ENCODE measurements at regions not wholly inside any gene's neighbourhood (a gene's known extent, or its start where the extent isn't known, plus 50 kb on each side); places are given as distances from the start of the nearest gene placed in this dataset.

- Mint-ChIP-seq H3K4me1 (no peaks in the 10 kb centered on the region), H3K36me3 (no peaks in the 10 kb centered on the region), H3K4me3 (no peak overlapping the region), H3K27ac (no peak overlapping the region), H3K9me3 (no peaks in the 10 kb centered on the region)
- ATAC-seq (no peak), DNase-seq (ENCODE audit: low spot score in 2 of 2) (no peak)
These were observed 520.9 kb upstream of the PKN2 start for GRCh38 chr1:88163187-88163586.

- H3K4me3 Mint-ChIP-seq, result no peak overlapping the region
- H3K36me3 Mint-ChIP-seq, result no peaks in the 10 kb centered on the region
- H3K27ac Mint-ChIP-seq, result no peak overlapping the region
- no peaks in the 10 kb centered on the region for H3K4me1 Mint-ChIP-seq
- no peak for ATAC-seq
- no peaks in the 10 kb centered on the region for H3K9me3 Mint-ChIP-seq
- no peak for DNase-seq (ENCODE audit: low spot score in 2 of 2)
These were observed 515.9 kb upstream of the PKN2 start for GRCh38 chr1:88168126-88168525.

GRCh38 chr1:88169139-88169538, 514.9 kb upstream of the PKN2 start:
- no peak overlapping the region for H3K27ac Mint-ChIP-seq
- no peaks in the 10 kb centered on the region for H3K9me3 Mint-ChIP-seq
- ATAC-seq (no peak), DNase-seq (ENCODE audit: low spot score in 2 of 2) (no peak)
- H3K4me3 Mint-ChIP-seq, result no peak overlapping the region
- no peaks in the 10 kb centered on the region for H3K36me3 Mint-ChIP-seq
- H3K4me1 Mint-ChIP-seq, result no peaks in the 10 kb centered on the region

- DNase-seq (ENCODE audit: low spot score in 2 of 2) (no peak), ATAC-seq (no peak)
- Mint-ChIP-seq H3K4me1 (no peaks in the 10 kb centered on the region), H3K36me3 (no peaks in the 10 kb centered on the region), H3K4me3 (no peak overlapping the region), H3K9me3 (no peaks in the 10 kb centered on the region), H3K27ac (no peak overlapping the region)
These were observed 514.1 kb upstream of the PKN2 start for GRCh38 chr1:88169939-88170338.

DNA sequence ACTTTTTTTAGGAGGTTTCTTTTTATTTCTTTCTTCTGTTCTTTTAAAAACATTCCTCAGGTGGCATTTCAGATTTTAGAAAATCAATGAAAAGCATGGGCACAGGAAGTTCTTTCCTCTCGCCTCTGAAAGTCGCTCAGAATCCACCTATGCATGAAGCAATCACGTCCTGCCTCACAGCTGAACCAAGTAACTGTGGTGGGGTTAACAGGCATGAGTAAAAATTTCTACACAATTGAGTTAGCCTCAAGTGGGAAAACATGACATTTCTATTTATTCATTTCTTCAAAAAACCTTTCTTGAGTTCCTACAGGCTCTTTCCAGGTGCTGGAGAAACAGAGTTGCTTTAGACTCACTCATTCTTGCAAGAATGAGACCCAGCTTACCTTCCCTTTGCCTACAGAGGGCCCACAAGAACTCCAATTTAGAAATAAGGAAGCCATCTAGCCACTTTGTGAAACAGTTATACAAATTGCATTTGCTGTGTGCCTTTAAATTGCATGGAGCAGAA, 508.9 kb upstream of the PKN2 start:
- Mint-ChIP-seq H3K4me3 (no peak overlapping the region), H3K4me1 (no peaks in the 10 kb centered on the region), H3K9me3 (no peaks in the 10 kb centered on the region), H3K27ac (no peak overlapping the region), H3K36me3 (no peaks in the 10 kb centered on the region)
- no peak for ATAC-seq
- DNase-seq (ENCODE audit: low spot score in 2 of 2), result no peak

DNA sequence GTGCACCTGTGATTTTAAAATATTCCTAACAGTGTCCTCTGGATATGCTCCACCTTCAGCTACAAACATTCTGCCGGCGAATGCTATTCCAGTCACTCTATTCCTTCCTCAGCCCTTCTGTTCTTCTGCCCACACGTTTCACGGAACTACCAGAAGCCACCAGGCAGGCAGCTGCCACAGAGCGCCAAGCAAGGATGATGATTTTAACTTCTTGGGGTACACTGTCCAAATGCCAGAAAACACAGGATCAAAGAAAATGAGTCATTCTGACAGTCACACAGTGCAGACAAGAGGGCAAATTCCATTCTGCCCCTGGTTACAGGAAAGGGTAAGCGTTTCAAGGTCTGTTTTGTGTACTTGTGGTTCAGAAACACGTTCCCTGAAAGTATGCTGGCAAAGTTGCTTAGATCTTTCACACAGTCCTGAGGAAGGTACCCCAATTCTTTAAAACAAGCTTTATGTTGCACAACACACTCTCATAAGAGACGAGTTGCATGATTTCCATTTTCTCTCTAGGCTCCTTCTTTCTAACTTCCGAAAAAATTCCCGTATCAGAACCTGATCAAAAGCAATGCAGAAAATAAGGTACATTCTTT, 508.3 kb upstream of the PKN2 start:
- Mint-ChIP-seq H3K9me3 (no peaks in the 10 kb centered on the region), H3K4me1 (no peaks in the 10 kb centered on the region), H3K27ac (no peak overlapping the region), H3K4me3 (no peak overlapping the region), H3K36me3 (no peaks in the 10 kb centered on the region)
- DNase-seq (ENCODE audit: low spot score in 2 of 2), result no peak
- no peak for ATAC-seq

GRCh38 chr1:88179943-88180342, 504.1 kb upstream of the PKN2 start:
- Mint-ChIP-seq H3K4me1 (no peaks in the 10 kb centered on the region), H3K9me3 (no peaks in the 10 kb centered on the region), H3K27ac (no peak overlapping the region), H3K36me3 (no peaks in the 10 kb centered on the region), H3K4me3 (no peak overlapping the region)
- no peak for DNase-seq (ENCODE audit: low spot score in 2 of 2)
- no peak for ATAC-seq

- H3K4me1 Mint-ChIP-seq, result no peaks in the 10 kb centered on the region
- H3K9me3 Mint-ChIP-seq, result no peaks in the 10 kb centered on the region
- H3K36me3 Mint-ChIP-seq, result no peaks in the 10 kb centered on the region
- DNase-seq (ENCODE audit: low spot score in 2 of 2) (peak; percentile 20 to 58), ATAC-seq (peak; percentile 82)
- no peak overlapping the region for H3K4me3 Mint-ChIP-seq
- no peak overlapping the region for H3K27ac Mint-ChIP-seq
These were observed 503.5 kb upstream of the PKN2 start for GRCh38 chr1:88180449-88181108.

- no peaks in the 10 kb centered on the region for H3K9me3 Mint-ChIP-seq
- no peak overlapping the region for H3K4me3 Mint-ChIP-seq
- H3K27ac Mint-ChIP-seq, result no peak overlapping the region
- H3K36me3 Mint-ChIP-seq, result no peaks in the 10 kb centered on the region
- H3K4me1 Mint-ChIP-seq, result no peaks in the 10 kb centered on the region
- ATAC-seq (no peak), DNase-seq (ENCODE audit: low spot score in 2 of 2) (no peak)
These were observed 497.2 kb upstream of the PKN2 start for GRCh38 chr1:88186911-88187310.

DNA sequence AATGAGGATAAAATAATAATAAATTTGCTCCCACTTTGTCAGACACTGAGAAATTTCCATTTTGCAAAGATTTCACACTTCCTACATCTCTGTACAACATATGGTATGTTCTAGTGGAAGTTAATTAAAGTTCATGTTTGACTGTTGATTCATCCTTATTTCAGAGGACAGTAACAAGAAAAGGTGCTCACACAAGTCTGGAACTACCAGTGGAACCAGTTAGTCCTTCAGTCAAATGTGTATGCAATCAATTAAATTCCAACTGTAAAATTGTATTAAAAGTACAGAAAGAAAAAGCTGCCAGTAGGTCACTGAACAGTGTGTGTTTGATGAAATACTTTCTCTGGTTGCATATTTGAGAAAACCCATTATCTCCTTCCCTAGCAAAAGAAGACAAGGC, 496.0 kb upstream of the PKN2 start:
- H3K4me3 Mint-ChIP-seq, result no peak overlapping the region
- H3K4me1 Mint-ChIP-seq, result no peaks in the 10 kb centered on the region
- H3K9me3 Mint-ChIP-seq, result no peaks in the 10 kb centered on the region
- ATAC-seq (no peak), DNase-seq (ENCODE audit: low spot score in 2 of 2) (no peak)
- no peak overlapping the region for H3K27ac Mint-ChIP-seq
- H3K36me3 Mint-ChIP-seq, result no peaks in the 10 kb centered on the region

GRCh38 chr1:88189525-88189924, 494.5 kb upstream of the PKN2 start:
- Mint-ChIP-seq H3K9me3 (no peaks in the 10 kb centered on the region), H3K27ac (no peak overlapping the region), H3K36me3 (no peaks in the 10 kb centered on the region), H3K4me1 (no peaks in the 10 kb centered on the region), H3K4me3 (no peak overlapping the region)
- no peak for ATAC-seq
- no peak for DNase-seq (ENCODE audit: low spot score in 2 of 2)

DNA sequence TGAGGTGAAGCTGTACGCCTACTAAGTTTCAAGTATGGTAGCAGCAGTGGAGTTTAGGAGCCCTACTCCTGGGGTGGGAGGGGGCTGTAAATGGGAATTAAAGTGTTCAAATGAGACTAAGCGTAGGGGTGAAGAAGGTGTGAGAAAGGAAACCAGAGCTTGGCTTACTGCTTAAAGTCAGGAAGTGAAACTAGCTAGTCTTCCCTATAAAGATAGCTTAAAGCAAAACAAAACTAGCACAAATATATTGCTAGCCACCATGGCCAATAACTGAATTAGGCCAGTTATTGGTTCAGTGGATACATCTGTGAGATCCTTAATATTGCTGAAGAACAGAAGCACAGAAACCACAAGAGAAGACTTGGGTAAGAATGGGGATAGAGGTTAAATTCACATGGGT, 492.2 kb upstream of the PKN2 start:
- no peak overlapping the region for H3K27ac Mint-ChIP-seq
- DNase-seq (ENCODE audit: low spot score in 2 of 2), result no peak
- no peak for ATAC-seq
- H3K4me1 Mint-ChIP-seq, result no peaks in the 10 kb centered on the region
- H3K36me3 Mint-ChIP-seq, result no peaks in the 10 kb centered on the region
- no peaks in the 10 kb centered on the region for H3K9me3 Mint-ChIP-seq
- H3K4me3 Mint-ChIP-seq, result no peak overlapping the region

GRCh38 chr1:88194542-88194941, 489.5 kb upstream of the PKN2 start:
- no peak for ATAC-seq
- no peaks in the 10 kb centered on the region for H3K36me3 Mint-ChIP-seq
- no peaks in the 10 kb centered on the region for H3K9me3 Mint-ChIP-seq
- no peak for DNase-seq (ENCODE audit: low spot score in 2 of 2)
- no peak overlapping the region for H3K4me3 Mint-ChIP-seq
- no peaks in the 10 kb centered on the region for H3K4me1 Mint-ChIP-seq
- no peak overlapping the region for H3K27ac Mint-ChIP-seq

GRCh38 chr1:88200545-88200944, 483.5 kb upstream of the PKN2 start:
- H3K27ac Mint-ChIP-seq, result no peak overlapping the region
- H3K4me3 Mint-ChIP-seq, result no peak overlapping the region
- no peaks in the 10 kb centered on the region for H3K36me3 Mint-ChIP-seq
- no peaks in the 10 kb centered on the region for H3K4me1 Mint-ChIP-seq
- H3K9me3 Mint-ChIP-seq, result no peaks in the 10 kb centered on the region
- DNase-seq (ENCODE audit: low spot score in 2 of 2), result no peak
- ATAC-seq, result no peak

DNA sequence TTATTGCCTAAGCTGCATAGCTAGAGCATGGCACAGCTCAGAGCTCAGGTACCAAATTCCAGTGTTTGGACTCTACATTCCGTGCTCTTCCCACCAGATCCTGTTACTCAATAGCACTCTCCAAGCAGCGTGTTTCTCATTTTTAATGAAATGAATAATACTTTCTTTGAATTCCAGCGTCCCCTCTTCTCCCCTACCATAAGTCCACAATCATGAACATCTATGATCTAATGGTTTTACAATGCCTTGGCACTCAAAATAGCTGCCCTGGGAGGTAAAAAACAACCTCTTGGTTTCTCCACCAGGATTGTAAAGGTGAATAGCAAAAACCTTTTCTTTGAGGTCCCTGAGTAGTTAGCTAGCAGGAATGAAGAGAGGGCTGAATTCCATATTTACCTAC, 480.0 kb upstream of the PKN2 start:
- no peak for ATAC-seq

GRCh38 chr1:88204612-88205167, 479.4 kb upstream of the PKN2 start:
- Mint-ChIP-seq H3K27ac (no peak overlapping the region), H3K4me3 (no peak overlapping the region), H3K4me1 (no peaks in the 10 kb centered on the region), H3K9me3 (no peaks in the 10 kb centered on the region), H3K36me3 (no peaks in the 10 kb centered on the region)
- DNase-seq (ENCODE audit: low spot score in 2 of 2), result no peak
- ATAC-seq, result no peak

More for the DNA sequence above, 480.0 kb upstream of the PKN2 start:
- DNase-seq (ENCODE audit: low spot score in 2 of 2), result no peak
- Mint-ChIP-seq H3K4me1 (no peaks in the 10 kb centered on the region), H3K27ac (no peak overlapping the region), H3K4me3 (no peak overlapping the region), H3K36me3 (no peaks in the 10 kb centered on the region), H3K9me3 (no peaks in the 10 kb centered on the region)

All from stimulated activated effector memory CD8-positive, alpha-beta T cell treated with anti-CD3 and anti-CD28 coated beads, Interleukin-12 subunit alpha, Interleukin-12 subunit beta, amount 100 ng/mL, for 72 hours (primary cell).